ENCODE measurements at regions not wholly inside any gene's neighbourhood (a gene's known extent, or its start where the extent isn't known, plus 50 kb on each side); places are given as distances from the start of the nearest gene placed in this dataset.

DNA sequence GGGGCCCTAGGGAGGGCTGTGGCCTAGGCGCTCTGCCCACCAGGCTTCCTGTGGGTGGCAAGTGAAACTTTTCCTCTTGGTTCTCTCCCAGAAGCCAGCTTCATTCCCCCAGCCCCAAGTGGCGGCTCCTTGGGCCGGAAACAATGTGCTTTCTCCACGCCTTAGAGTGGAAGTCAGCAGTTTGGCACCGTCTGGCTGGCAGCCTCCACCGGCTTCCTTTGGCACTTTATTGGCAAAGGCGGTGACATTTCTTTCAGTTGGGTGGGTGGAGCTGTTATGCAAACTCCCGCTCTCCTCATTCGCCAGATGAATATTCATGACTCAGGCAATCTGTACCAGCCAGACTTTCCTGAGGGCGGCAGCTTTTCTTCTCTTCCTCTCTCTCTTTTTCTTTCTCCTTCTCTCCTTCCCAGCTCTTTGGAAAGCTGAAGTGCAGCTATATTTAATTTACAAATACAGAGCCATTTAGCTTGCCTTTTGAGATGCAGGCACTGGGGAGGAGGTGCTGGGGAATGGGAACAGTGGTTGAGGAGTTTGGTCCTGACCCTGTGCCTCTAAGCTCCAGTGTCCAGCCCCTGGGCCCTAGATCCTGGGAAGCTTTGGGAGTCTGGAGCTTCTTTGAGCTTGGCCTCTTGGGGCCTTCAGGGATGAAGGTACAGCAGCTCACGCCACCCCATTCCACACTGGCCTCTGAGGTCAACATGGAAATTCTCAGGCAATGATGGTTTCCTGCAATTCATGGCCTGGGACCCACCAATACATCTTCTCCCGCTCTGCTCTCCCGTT is 67.8 kb upstream of the POU3F1 start:
- no peaks in the 10 kb centered on the region for H3K27me3 ChIP-seq
- no peak overlapping the region for H3K4me3 ChIP-seq
- no peak overlapping the region for H3K27ac ChIP-seq
- H3K4me1 ChIP-seq (replicated peaks in 1 of 2) = no peaks in the 10 kb centered on the region
- H3K36me3 ChIP-seq (replicated peaks in 1 of 2) = no peaks in the 10 kb centered on the region
- TF ChIP-seq, protein P1, sequence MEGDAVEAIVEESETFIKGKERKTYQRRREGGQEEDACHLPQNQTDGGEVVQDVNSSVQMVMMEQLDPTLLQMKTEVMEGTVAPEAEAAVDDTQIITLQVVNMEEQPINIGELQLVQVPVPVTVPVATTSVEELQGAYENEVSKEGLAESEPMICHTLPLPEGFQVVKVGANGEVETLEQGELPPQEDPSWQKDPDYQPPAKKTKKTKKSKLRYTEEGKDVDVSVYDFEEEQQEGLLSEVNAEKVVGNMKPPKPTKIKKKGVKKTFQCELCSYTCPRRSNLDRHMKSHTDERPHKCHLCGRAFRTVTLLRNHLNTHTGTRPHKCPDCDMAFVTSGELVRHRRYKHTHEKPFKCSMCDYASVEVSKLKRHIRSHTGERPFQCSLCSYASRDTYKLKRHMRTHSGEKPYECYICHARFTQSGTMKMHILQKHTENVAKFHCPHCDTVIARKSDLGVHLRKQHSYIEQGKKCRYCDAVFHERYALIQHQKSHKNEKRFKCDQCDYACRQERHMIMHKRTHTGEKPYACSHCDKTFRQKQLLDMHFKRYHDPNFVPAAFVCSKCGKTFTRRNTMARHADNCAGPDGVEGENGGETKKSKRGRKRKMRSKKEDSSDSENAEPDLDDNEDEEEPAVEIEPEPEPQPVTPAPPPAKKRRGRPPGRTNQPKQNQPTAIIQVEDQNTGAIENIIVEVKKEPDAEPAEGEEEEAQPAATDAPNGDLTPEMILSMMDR (IDR thresholded peaks at IDR 0.05) = no peak
- TF ChIP-seq POLR2A (IDR thresholded peaks at IDR 0.05) = no peak
- WGBS, 4 donors = 72 to 76% (median 75%) methylated on average over 12 to 13 of the region's 13 CpGs
- intact Hi-C loops (cut with DNase I) = no loop called here
- DNase-seq = no peak
- H3K9me3 ChIP-seq (replicated peaks in 1 of 3) = no peaks in the 10 kb centered on the region

DNA sequence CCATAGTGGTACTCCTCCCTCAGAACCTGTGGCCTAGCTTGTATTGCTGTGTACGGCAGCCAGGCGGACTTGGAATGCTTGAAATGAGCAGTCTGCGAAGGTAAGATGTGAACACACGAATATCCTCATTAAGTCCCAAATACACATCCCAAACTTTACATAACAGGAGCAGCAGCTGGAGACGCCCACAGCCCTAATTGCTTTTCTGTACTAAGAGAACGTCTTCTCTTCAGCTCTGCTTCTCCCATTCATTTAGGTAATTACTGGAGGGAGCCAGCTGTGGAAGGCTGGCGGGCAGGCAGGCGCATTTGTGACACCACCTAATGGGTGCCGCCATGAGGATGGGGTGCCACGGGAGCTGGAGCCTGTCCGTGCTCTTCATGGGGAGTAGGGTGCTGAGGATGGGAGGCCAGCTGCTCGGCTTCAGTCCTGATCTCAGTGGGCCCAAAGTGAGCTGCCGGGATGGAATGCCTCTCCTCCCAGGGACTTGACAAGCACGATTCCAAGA is 66.6 kb upstream of the POU3F1 start:
- Histone ChIP-seq H3K9me3 (replicated peaks in 1 of 3) (no peaks in the 10 kb centered on the region), H3K27me3 (no peaks in the 10 kb centered on the region), H3K4me1 (replicated peaks in 1 of 2) (no peaks in the 10 kb centered on the region), H3K4me3 (no peak overlapping the region), H3K27ac (no peak overlapping the region), H3K36me3 (replicated peaks in 1 of 2) (no peaks in the 10 kb centered on the region)
- WGBS, 4 donors = 91 to 94% (median 93%) methylated on average over 12 to 14 of the region's 14 CpGs
- no peak for TF ChIP-seq POLR2A (IDR thresholded peaks at IDR 0.05)
- TF ChIP-seq, protein P1 (IDR thresholded peaks at IDR 0.05) = no peak
- intact Hi-C loops (cut with DNase I) = no loop called here
- DNase-seq = no peak

DNA sequence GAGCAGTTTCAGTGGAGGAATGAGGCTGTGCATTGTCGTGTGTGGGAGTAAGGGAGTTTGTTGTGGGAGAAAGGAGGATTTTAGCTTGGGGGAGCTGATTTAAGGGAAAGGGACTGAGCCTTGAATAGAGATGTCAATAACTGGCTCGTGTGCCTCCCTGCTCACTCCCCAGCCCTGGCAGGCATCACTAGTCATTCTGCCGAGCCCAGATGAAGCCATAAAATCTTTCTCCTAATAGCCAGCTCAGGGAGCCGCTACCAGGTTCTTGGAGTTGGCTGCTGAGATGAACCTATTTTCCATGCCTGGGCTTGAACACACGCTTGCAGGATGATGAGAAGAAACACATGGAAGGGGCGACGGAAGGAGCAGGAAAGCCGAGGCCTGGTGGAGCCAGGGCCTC is 65.0 kb upstream of the POU3F1 start:
- H3K27me3 ChIP-seq = no peaks in the 10 kb centered on the region
- H3K4me3 ChIP-seq = no peak overlapping the region
- intact Hi-C loops (cut with DNase I) = no loop called here
- H3K9me3 ChIP-seq (replicated peaks in 1 of 3) = no peaks in the 10 kb centered on the region
- DNase-seq = no peak
- H3K4me1 ChIP-seq (replicated peaks in 1 of 2) = no peaks in the 10 kb centered on the region
- WGBS, 4 donors = 82 to 87% (median 84%) methylated on average over 6 to 8 of the region's 8 CpGs
- no peaks in the 10 kb centered on the region for H3K36me3 ChIP-seq (replicated peaks in 1 of 2)
- no peak overlapping the region for H3K27ac ChIP-seq
- TF ChIP-seq, protein P1 (IDR thresholded peaks at IDR 0.05) = no peak
- no peak for TF ChIP-seq POLR2A (IDR thresholded peaks at IDR 0.05)

DNA sequence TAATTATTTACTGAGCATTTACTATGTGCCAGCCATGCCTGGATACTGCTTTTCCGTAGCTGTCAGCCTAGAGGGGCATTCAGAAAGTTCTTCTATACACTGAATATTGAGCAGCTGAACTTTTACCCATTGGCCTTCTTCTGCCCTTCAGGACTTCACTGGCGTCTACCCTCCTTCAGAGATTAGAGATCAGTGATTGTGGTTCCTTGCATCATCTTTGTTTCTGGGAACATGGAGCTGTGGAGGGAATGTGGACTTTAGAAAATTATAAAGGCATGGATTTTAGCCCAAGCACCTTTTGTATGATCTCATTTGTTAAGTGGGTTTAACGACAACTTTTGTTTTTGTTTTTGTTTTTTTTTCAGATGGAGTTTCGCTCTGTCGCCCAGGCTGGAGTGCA is 58.7 kb upstream of the POU3F1 start:
- intact Hi-C loops (cut with DNase I) = no loop called here
- WGBS, 4 donors = 88 to 93% (median 92%) methylated on average over 5 of the region's 5 CpGs
- no peak for DNase-seq
- Histone ChIP-seq H3K9me3 (replicated peaks in 1 of 3) (no peaks in the 10 kb centered on the region), H3K4me3 (no peak overlapping the region), H3K36me3 (replicated peaks in 1 of 2) (no peaks in the 10 kb centered on the region), H3K27ac (no peak overlapping the region), H3K27me3 (no peaks in the 10 kb centered on the region), H3K4me1 (replicated peaks in 1 of 2) (peaks cover 0 to 5% of the 10 kb centered on the region in 2 donors)
- TF ChIP-seq, protein P1 (IDR thresholded peaks at IDR 0.05) = no peak
- no peak for TF ChIP-seq POLR2A (IDR thresholded peaks at IDR 0.05)

All from adrenal gland (tissue), 9 donors.